Esophagus squamous epithelium (tissue), 5 donors: ENCODE measurements at regions not wholly inside any gene's neighbourhood (a gene's known extent, or its start where the extent isn't known, plus 50 kb on each side); places are given as distances from the start of the nearest gene placed in this dataset.

Source experiments
- DNase-seq: peaks from one replicate; lab custom pipeline; 2025; lab: John Stamatoyannopoulos, UW
- H3K27ac ChIP-seq, 4 donors: fragments of 200-600 bp; sonication (generic); one replicate each; pipeline ENCODE4 v1.5.1; 2016 to 2019; ENCODE audit warnings: mild to moderate bottlenecking in 1 of 4
- H3K27me3 ChIP-seq, 4 donors: fragments of 200-600 bp; sonication (generic); 1 replicate in 3 of 4; 2 replicates in 1 of 4; pipeline versions ENCODE4 v1.5.1 to v1.6.0; 2017 to 2021; ENCODE audit warnings: antibody characterized with exemption in 1 of 4
- H3K36me3 ChIP-seq, 3 donors: fragments of 200-600 bp; sonication (generic); one replicate each; pipeline ENCODE4 v1.5.1; 2016 to 2019
- H3K4me1 ChIP-seq, 3 donors: fragments of 200-600 bp; sonication (generic); one replicate each; pipeline ENCODE4 v1.5.1; 2017 to 2019
- H3K4me3 ChIP-seq, 4 donors: fragments of 200-600 bp; sonication (generic); 1 replicate in 3 of 4; 2 replicates in 1 of 4; pipeline ENCODE4 v1.5.1; 2016 to 2019; ENCODE audit warnings: mild to moderate bottlenecking in 2 of 4, moderate library complexity in 1 of 4
- H3K9me3 ChIP-seq, 3 donors: fragments of 200-600 bp; sonication (generic); one replicate each; pipeline ENCODE4 v1.5.1; 2016 to 2019
- CTCF ChIP-seq, 6 experiments: fragments of 450-650 bp in 4 of 6; fragments of 200-600 bp in 2 of 6; sonication (generic) in 2 of 6; IDR thresholded peaks; one replicate each; pipeline ENCODE4 v1.5.1; 2016 to 2019; ENCODE audit warnings: antibody characterized with exemption in 6 of 6, mild to moderate bottlenecking in 4 of 6, moderate library complexity in 4 of 6
- POLR2A ChIP-seq, 4 donors: fragments of 450-650 bp; IDR thresholded peaks; one replicate each; pipeline ENCODE4 v1.6.1; 2017; ENCODE audit warnings: antibody characterized with exemption in 4 of 4, mild to moderate bottlenecking in 4 of 4, moderate library complexity in 3 of 4
- WGBS, 2 donors: methylation state at CpG; one replicate each; pipeline ENCODE4 v1.1.5; 2018; 5-methylcytosine and 5-hydroxymethylcytosine counted together
- intact Hi-C: fragments of 100-400 bp; cut with DNase I; formaldehyde crosslinking; loops from one replicate; pipeline ENCODE4 v1.15.0; 2022
- donor health status: DM: yes; HTN: yes; CAD: no.

GRCh38 chr3:194244167-194244566, 107.0 kb downstream of the CPN2 start:
- H3K4me3 ChIP-seq, result no peak overlapping the region
- intact Hi-C loops, result no loop called here
- no peak overlapping the region for H3K27ac ChIP-seq
- WGBS, 2 donors, result 79 to 80% methylated on average over 6 of the region's 6 CpGs
- no peaks in the 10 kb centered on the region for H3K9me3 ChIP-seq
- no peak for DNase-seq
- peaks cover 0 to under 1% (median 0%) of the 10 kb centered on the region in 3 donors for H3K4me1 ChIP-seq
- H3K27me3 ChIP-seq, result peaks cover 0 to 3% (median 0%) of the 10 kb centered on the region in 4 donors
- H3K36me3 ChIP-seq, result no peaks in the 10 kb centered on the region
- TF ChIP-seq POLR2A (IDR thresholded peaks at IDR 0.05) (no peak), CTCF (IDR thresholded peaks at IDR 0.05) (no peak)

GRCh38 chr3:194245474-194245873, 105.7 kb downstream of the CPN2 start:
- H3K27me3 ChIP-seq, result peaks cover 0 to 3% (median 0%) of the 10 kb centered on the region in 4 donors
- TF ChIP-seq POLR2A (IDR thresholded peaks at IDR 0.05) (no peak), CTCF (IDR thresholded peaks at IDR 0.05) (no peak)

GRCh38 chr3:194245975-194246561, 105.1 kb downstream of the CPN2 start:
- Histone ChIP-seq H3K36me3 (no peaks in the 10 kb centered on the region), H3K9me3 (no peaks in the 10 kb centered on the region), H3K27me3 (peaks cover 0 to 3% (median 0%) of the 10 kb centered on the region in 4 donors), H3K4me1 (peaks cover 0 to 19% (median 14%) of the 10 kb centered on the region in 3 donors), H3K4me3 (no peak overlapping the region), H3K27ac (no peak overlapping the region)
- 54 to 67% methylated on average over 3 of the region's 4 CpGs for WGBS, 2 donors
- DNase-seq, result no peak
- no peak for TF ChIP-seq POLR2A (IDR thresholded peaks at IDR 0.05)
- no peak for TF ChIP-seq CTCF (IDR thresholded peaks at IDR 0.05)
- intact Hi-C loops, result no loop called here

More at GRCh38 chr3:194245474-194245873, 105.7 kb downstream of the CPN2 start:
- DNase-seq, result no peak
- peaks cover 0 to 14% (median 9%) of the 10 kb centered on the region in 3 donors for H3K4me1 ChIP-seq
- H3K27ac ChIP-seq, result no peak overlapping the region
- H3K36me3 ChIP-seq, result no peaks in the 10 kb centered on the region
- WGBS, 2 donors, result 80 to 88% methylated on average over 2 of the region's 2 CpGs
- H3K9me3 ChIP-seq, result no peaks in the 10 kb centered on the region
- intact Hi-C loops, result no loop called here
- no peak overlapping the region for H3K4me3 ChIP-seq

GRCh38 chr3:194246709-194247349, 104.3 kb downstream of the CPN2 start:
- H3K36me3 ChIP-seq, result no peaks in the 10 kb centered on the region
- H3K4me3 ChIP-seq, result no peak overlapping the region
- intact Hi-C loops, result no loop called here
- 76 to 79% methylated on average over 7 of the region's 7 CpGs for WGBS, 2 donors
- TF ChIP-seq CTCF (IDR thresholded peaks at IDR 0.05) (no peak), POLR2A (IDR thresholded peaks at IDR 0.05) (no peak)
- H3K9me3 ChIP-seq, result no peaks in the 10 kb centered on the region
- peaks cover 0 to 23% (median 15%) of the 10 kb centered on the region in 3 donors for H3K4me1 ChIP-seq
- no peak overlapping the region for H3K27ac ChIP-seq
- DNase-seq, result no peak
- H3K27me3 ChIP-seq, result peaks cover 0 to 3% (median 0%) of the 10 kb centered on the region in 4 donors

GRCh38 chr3:194247350-194247740, 103.8 kb downstream of the CPN2 start:
- Histone ChIP-seq H3K9me3 (no peaks in the 10 kb centered on the region), H3K4me1 (peaks cover 0 to 23% (median 15%) of the 10 kb centered on the region in 3 donors), H3K36me3 (no peaks in the 10 kb centered on the region), H3K27me3 (peaks cover 0 to 3% (median 0%) of the 10 kb centered on the region in 4 donors), H3K4me3 (no peak overlapping the region), H3K27ac (no peak overlapping the region)
- DNase-seq, result no peak
- intact Hi-C loops, result no loop called here
- 90 to 95% methylated on average over 10 of the region's 10 CpGs for WGBS, 2 donors
- TF ChIP-seq POLR2A (IDR thresholded peaks at IDR 0.05), result no peak
- no peak for TF ChIP-seq CTCF (IDR thresholded peaks at IDR 0.05)
